HG02610 (cell line): ENCODE measurements at regions not wholly inside any gene's neighbourhood (a gene's known extent, or its start where the extent isn't known, plus 50 kb on each side); places are given as distances from the start of the nearest gene placed in this dataset.
"Not testable (repeated sequence)": the region's sequence is repeated elsewhere in the genome, so short reads cannot be mapped to it uniquely, and the experiment has no call there.

Source experiments
- ATAC-seq: cut with Tn5 transposase; IDR thresholded peaks from one replicate; pipeline ENCODE4 v1.9.1; 2021; ENCODE audit warnings: mild to moderate bottlenecking, moderate library complexity; ENCODE audit not compliant: unreplicated experiment

DNA sequence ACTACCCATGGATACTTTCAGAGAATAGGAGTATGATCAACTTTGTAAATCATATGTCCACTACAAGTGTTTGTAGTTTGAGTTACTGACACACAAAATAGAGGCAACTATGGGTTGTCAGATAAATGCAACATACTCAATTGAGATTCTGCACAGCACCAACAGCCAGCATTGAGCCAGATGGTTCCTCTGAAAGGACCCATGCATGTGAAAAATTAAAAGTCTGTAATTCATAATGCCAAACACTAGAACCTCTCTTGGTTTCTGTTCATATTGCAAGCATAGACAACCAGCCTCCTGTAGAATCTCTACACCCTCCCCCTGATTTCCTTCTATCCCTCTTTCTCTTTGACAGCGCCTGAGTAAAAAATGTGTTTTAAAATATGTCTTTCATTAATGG lies 831.0 kb downstream of the C12orf50 start:
- ATAC-seq = no peak

- ATAC-seq = no peak
These were observed 832.9 kb downstream of the C12orf50 start for GRCh38 chr12:87196321-87196720.

DNA sequence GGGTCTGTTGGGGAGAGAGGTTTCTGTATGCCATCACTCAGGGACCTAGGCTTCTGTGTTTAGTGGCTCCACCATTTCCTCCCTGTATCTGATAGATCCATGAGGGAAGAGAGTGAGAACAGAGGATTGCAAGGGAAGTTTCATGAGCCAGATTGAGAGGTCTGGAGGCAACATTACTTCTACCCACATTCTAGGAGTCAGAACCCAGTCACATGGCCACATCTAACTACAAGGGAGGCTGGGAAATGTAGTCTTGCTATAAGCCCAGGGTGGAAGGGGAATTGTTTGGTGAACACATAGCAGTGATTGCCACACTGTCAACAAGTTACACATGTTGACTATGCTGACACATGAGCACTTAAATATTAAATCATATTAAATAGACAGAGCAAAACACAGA lies 834.8 kb downstream of the C12orf50 start:
- ATAC-seq = not testable (repeated sequence)

DNA sequence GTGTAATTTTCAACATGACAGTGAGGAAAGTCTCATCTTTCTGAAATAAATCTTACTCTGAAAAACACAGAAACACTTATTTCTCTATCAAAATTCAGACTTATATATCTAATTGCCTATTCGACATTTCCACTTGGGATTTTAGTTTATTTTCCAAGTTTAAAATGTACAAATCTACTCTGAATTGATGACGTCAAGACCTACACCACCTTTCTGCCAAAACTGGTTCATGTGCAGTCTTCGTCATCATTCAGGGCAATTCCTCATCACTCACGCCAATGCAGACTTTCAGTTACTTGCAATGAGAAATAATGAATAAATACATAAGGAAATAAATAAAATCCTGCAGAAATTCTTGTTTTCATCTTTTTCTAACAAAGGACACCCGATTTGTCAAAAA lies 843.8 kb downstream of the C12orf50 start:
- ATAC-seq = no peak

DNA sequence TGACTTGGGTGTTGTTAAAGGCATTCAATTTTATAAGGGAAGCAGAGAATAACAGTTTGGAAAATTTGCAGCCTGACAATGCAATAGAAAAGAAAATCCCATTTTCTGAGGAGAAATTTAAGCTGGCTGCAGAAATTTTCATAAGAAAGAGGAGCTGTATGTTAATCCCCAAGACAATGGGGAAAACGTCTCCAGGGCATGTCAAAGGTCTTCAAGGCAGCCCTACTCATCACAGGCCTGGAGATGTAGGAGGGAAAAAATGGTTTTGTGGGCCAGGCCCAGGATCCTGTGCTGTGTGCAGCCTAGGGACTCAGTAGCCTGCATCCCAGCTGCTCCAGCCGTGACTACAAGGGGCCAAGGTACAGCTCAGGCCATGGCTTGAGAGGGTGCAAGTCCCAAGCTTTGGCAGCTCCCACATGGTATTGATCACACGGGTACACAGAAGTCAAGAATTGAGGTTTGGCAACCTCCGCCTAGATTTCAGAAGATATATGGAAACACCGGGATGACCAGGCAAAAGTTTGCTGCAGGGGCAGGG lies 846.4 kb downstream of the C12orf50 start:
- ATAC-seq = no peak

GRCh38 chr12:87171356-87171755 lies 857.8 kb downstream of the C12orf50 start:
- no peak for ATAC-seq

GRCh38 chr12:87169010-87169409 lies 860.2 kb downstream of the C12orf50 start:
- ATAC-seq = no peak

- ATAC-seq = no peak
These were observed 863.3 kb downstream of the C12orf50 start for GRCh38 chr12:87165733-87166375.

DNA sequence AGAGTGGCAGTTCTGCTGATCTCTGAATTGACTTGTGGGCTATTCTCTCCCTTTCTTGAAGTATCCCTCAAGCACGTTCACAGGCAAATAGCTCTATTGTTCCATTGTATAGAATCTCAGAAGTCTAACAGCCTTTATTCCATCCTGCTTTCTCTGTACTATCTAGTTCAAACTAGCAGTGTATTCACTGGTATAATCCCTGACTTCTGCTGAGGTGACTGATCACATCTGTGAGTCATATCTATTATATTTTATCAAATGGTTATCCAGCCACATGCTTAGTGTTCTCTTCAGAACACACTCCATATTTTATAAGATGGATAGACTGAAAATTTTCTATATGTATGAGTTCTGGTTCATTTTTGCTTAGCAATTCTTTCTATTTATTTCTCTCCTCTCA lies 866.1 kb downstream of the C12orf50 start:
- no peak for ATAC-seq

DNA sequence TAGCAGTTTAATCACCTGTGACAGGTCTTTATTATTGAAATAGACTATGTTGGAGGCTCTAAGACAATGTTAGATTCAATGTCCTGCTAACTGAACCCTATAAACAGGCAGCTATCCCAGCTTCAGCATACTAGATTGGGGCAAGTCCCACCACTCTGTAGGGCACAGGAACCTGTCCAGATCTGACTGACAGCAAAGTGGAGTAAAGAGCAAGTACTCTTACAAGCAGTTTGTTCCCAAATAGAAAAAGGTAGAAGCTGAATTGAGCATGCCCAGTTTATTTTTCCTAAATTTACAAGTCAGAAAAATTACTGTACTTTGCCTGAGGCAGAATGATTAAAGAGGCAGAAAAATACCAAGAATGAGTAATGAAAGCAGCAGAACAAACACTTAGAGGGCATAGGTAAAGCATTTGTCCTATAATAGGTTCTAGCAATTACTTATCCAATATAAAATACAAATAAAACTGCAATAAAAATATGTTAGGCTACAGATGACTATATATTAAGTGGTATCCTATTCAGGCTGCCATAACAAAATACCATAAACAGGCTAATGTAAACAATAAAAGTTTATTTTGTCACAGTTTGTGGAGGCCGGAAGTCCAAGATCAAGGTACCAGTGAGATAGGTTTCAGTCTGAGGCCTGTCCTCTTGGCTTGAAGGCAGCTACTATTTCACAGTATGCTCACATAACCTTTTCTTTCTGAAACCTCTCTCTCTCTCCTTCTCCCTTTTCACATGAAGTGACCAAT lies 868.2 kb downstream of the C12orf50 start:
- no peak for ATAC-seq

DNA sequence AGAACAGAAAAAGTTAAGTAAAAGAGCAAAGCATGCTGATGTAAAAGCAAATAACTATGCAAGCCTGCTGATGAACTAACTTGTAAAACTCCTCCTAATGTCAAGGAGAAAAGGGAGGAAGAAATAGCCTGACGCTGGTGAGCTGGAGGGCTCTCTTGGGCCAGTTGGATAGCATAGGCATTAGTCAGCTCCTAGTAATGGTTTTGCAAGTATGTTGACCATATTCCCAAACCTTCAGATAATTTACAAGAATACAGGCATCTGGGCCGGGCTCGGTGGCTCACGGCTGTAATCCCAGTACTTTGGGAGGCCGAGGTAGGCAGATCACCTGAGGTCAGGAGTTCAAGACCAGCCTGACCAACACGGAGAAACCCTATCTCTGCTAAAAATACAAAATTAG lies 871.4 kb downstream of the C12orf50 start:
- ATAC-seq = no peak

GRCh38 chr12:87155621-87156020 lies 873.6 kb downstream of the C12orf50 start:
- no peak for ATAC-seq

DNA sequence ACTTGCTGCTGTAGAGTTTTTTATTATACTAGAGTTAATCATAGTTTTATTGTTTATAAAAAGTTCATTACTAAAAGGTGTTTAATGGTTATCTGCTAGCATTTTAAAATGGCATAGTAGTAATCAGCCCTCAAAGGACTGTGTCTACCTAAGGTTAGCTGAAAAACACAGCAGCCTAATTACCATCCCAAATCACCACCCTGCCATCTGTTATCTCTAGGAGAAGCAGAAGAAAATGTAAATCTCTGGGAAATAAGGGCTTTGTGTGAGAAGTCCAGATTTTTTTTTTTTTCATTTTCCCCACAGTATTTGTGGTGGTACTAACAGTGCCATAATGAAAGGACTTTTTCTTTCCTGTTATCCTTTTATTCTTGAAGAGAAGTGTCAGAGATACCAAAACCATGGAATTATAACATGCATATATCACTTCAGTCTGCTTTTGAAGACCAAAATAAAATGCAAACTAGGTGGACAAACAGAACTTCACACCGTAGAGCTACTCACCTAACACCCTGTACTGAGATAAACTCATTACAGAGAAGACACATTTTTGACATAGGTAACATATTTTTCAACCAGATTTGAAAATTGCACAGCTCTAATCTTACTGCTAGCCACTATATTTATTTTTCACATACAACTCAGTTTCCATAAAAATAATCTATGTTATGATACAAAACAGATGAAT lies 876.2 kb downstream of the C12orf50 start:
- no peak for ATAC-seq

GRCh38 chr12:87152075-87152474 lies 877.1 kb downstream of the C12orf50 start:
- ATAC-seq = no peak

DNA sequence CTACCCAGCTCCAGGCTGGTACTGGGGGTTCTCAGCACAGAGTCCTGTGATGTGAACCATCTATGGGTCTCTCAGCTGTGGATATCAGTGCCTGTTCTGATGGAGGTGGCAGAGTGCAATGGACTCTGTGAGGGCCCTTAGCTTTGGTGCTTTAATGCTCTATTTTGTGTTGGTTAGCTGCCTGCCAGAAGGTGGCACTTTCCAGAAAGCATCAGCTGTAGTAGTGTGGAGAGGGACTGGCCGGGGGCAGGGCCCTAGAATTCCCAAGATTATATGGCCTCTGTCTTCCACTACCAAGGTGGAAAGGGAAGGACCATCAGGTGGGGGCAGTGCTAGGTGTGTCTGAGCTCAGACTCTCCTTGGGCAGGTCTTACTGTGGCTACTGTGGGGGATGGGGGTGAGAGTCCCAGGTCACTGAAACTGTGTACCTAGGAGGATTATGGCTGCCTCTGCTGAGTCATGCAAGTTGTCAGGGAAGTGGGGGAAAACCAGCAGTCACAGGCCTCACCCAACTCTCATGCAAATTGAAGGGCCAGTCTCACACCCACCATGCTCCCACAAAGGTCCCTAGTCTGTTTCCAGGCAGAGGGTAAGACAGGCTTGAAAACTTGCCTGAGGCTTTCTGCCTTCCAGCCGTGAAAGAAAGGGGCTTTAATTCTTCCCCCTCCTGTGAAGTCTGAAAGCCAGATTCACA lies 878.1 kb downstream of the C12orf50 start:
- peak; percentile 97 for ATAC-seq

GRCh38 chr12:87142342-87142741 lies 886.2 kb upstream of the MGAT4C start:
- ATAC-seq = no peak

- ATAC-seq = no peak
These were observed 884.9 kb upstream of the MGAT4C start for GRCh38 chr12:87141091-87141490.

DNA sequence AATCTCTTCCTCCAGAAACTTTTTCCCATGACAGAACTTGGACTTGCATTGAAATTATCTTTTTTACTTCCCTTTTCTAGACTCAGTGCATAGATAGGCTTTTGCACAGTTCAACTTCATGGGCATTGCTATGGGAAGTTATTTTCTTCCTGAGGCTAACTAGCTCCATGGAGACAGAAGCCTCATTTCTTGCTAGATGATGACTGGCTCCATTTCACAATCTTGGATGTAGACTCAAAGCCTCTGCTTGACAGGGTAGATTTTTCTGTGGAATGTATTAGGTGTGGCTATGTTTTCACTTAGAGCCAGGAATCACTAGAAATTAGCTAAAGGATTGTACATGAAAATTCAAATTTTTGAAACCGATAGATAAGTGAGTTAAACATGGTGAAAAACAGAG lies 884.1 kb upstream of the MGAT4C start:
- no peak for ATAC-seq

- ATAC-seq = no peak
These were observed 881.0 kb upstream of the MGAT4C start for GRCh38 chr12:87137220-87137619.

GRCh38 chr12:87136330-87136976 lies 880.3 kb upstream of the MGAT4C start:
- ATAC-seq = no peak

GRCh38 chr12:87127272-87127671 lies 871.1 kb upstream of the MGAT4C start:
- ATAC-seq = no peak
